NCI-H146 (cell line): ENCODE measurements at regions not wholly inside any gene's neighbourhood (a gene's known extent, or its start where the extent isn't known, plus 50 kb on each side); places are given as distances from the start of the nearest gene placed in this dataset.

Experiments
- DNase-seq: peaks from one replicate; lab custom pipeline; 2025; lab: John Stamatoyannopoulos, UW

GRCh38 chr14:58846682-58847465 is 209.1 kb downstream of the DACT1 start:
- no peak for DNase-seq

- no peak for DNase-seq
Observed at GRCh38 chr14:58848365-58848764, 210.6 kb downstream of the DACT1 start.

- no peak for DNase-seq
Observed at GRCh38 chr14:58849601-58850000, 211.8 kb downstream of the DACT1 start.

GRCh38 chr14:58850011-58850410 is 212.2 kb downstream of the DACT1 start:
- no peak for DNase-seq

- DNase-seq = no peak
Observed at GRCh38 chr14:58861586-58861985, 223.8 kb downstream of the DACT1 start.

- no peak for DNase-seq
Observed at GRCh38 chr14:58862416-58863160, 224.8 kb downstream of the DACT1 start.

- no peak for DNase-seq
Observed at GRCh38 chr14:58863661-58864345, 226.0 kb downstream of the DACT1 start.

GRCh38 chr14:58864751-58865513 is 227.2 kb downstream of the DACT1 start:
- DNase-seq = no peak

- no peak for DNase-seq
Observed at GRCh38 chr14:58865514-58866281, 227.9 kb downstream of the DACT1 start.

- DNase-seq = no peak
Observed at GRCh38 chr14:58866391-58866790, 228.6 kb downstream of the DACT1 start.

- DNase-seq = no peak
Observed at GRCh38 chr14:58870961-58871360, 233.2 kb downstream of the DACT1 start.

GRCh38 chr14:58871573-58871972 is 233.8 kb downstream of the DACT1 start:
- DNase-seq = no peak

- no peak for DNase-seq
Observed at GRCh38 chr14:58872061-58872460, 234.3 kb downstream of the DACT1 start.

GRCh38 chr14:58873228-58873953 is 235.6 kb downstream of the DACT1 start:
- peak; percentile 59 for DNase-seq

- DNase-seq = no peak
Observed at GRCh38 chr14:58875613-58876012, 237.9 kb downstream of the DACT1 start.

GRCh38 chr14:58876608-58877007 is 238.8 kb downstream of the DACT1 start:
- DNase-seq = no peak

- DNase-seq = no peak
Observed at GRCh38 chr14:58878439-58879139, 240.8 kb downstream of the DACT1 start.

- DNase-seq = no peak
Observed at GRCh38 chr14:58881433-58881832, 243.7 kb downstream of the DACT1 start.

- peak; percentile 5 for DNase-seq
Observed at GRCh38 chr14:58882577-58883018, 244.8 kb downstream of the DACT1 start.

- no peak for DNase-seq
Observed at GRCh38 chr14:58884442-58884841, 246.7 kb downstream of the DACT1 start.
